ENCODE measurements at regions not wholly inside any gene's neighbourhood (a gene's known extent, or its start where the extent isn't known, plus 50 kb on each side); places are given as distances from the start of the nearest gene placed in this dataset.

GRCh38 chr2:5236249-5236648 lies 455.9 kb upstream of the SOX11 start (continued):
- TF ChIP-seq ZBTB40 (IDR thresholded peaks at IDR 0.05), result no peak
- no peak for TF ChIP-seq ZBTB40 (CRISPR knock-in tag; IDR thresholded peaks at IDR 0.05)
- no peak for TF ChIP-seq FOXP1 (IDR thresholded peaks at IDR 0.05)
- TF ChIP-seq FOXP1 (CRISPR knock-in tag; IDR thresholded peaks at IDR 0.05), result no peak
- no peak for TF ChIP-seq ZNF639 (CRISPR knock-in tag; conservative IDR thresholded peaks at IDR 0.05)
- TF ChIP-seq ZNF550 (CRISPR knock-in tag; IDR thresholded peaks at IDR 0.05; ENCODE audit: borderline replicate concordance), result no peak
- TF ChIP-seq RNF2 (conservative IDR thresholded peaks at IDR 0.05; ENCODE audit: low read depth), result no peak
- no peak for TF ChIP-seq ZNF614 (CRISPR knock-in tag; IDR thresholded peaks at IDR 0.05; ENCODE audit: borderline replicate concordance)
- TF ChIP-seq AGO1 (IDR thresholded peaks at IDR 0.05; ENCODE audit: low read depth, low read length, poor library complexity, severe bottlenecking), result no peak
- no peak for TF ChIP-seq MEF2D (CRISPR knock-in tag; IDR thresholded peaks at IDR 0.05)
